ENCODE measurements at regions not wholly inside any gene's neighbourhood (a gene's known extent, or its start where the extent isn't known, plus 50 kb on each side); places are given as distances from the start of the nearest gene placed in this dataset.
"Not testable (repeated sequence)": the region's sequence is repeated elsewhere in the genome, so short reads cannot be mapped to it uniquely, and the experiment has no call there.

GRCh38 chr3:163175970-163176369 is 1679.4 kb downstream of the OTOL1 start:
- DNase-seq (ENCODE audit: low spot score) = no peak

- DNase-seq (ENCODE audit: low spot score) = not testable (repeated sequence)
Measured at GRCh38 chr3:163172513-163172912, 1675.9 kb downstream of the OTOL1 start.

- no peak for DNase-seq (ENCODE audit: low spot score)
Measured at GRCh38 chr3:163166197-163166596, 1669.6 kb downstream of the OTOL1 start.

- no peak for DNase-seq (ENCODE audit: low spot score)
Measured at GRCh38 chr3:163159306-163159705, 1662.7 kb downstream of the OTOL1 start.

- no peak for DNase-seq (ENCODE audit: low spot score)
Measured at GRCh38 chr3:163139600-163139999, 1643.0 kb downstream of the OTOL1 start.

GRCh38 chr3:163138258-163138657 is 1641.7 kb downstream of the OTOL1 start:
- DNase-seq (ENCODE audit: low spot score) = no peak

GRCh38 chr3:163132111-163132510 is 1635.5 kb downstream of the OTOL1 start:
- no peak for DNase-seq (ENCODE audit: low spot score)

- DNase-seq (ENCODE audit: low spot score) = no peak
Measured at GRCh38 chr3:163129287-163129686, 1632.7 kb downstream of the OTOL1 start.

- DNase-seq (ENCODE audit: low spot score) = no peak
Measured at GRCh38 chr3:163126115-163126514, 1629.5 kb downstream of the OTOL1 start.
